HAP-1 (cell line): ENCODE measurements at regions not wholly inside any gene's neighbourhood (a gene's known extent, or its start where the extent isn't known, plus 50 kb on each side); places are given as distances from the start of the nearest gene placed in this dataset.
"Not testable (repeated sequence)": the region's sequence is repeated elsewhere in the genome, so short reads cannot be mapped to it uniquely, and the experiment has no call there.

Experiments
- DNase-seq, 2 experiments: peaks; one replicate each; pipeline ENCODE4 v3.0.0-alpha.2; 2016 to 2020; ENCODE audit warnings: low spot score in 2 of 2
- H3K27me3 ChIP-seq: fragments of 250-450 bp; sonication (Bioruptor Pico); 2 replicates; pipeline ENCODE4 v1.5.1; 2020; ENCODE audit warnings: low read depth, mild to moderate bottlenecking, moderate library complexity
- H3K36me3 ChIP-seq: fragments of 250-450 bp; sonication (Bioruptor Pico); replicated peaks from 2 replicates; pipeline ENCODE4 v1.5.1; 2020; ENCODE audit warnings: mild to moderate bottlenecking
- H3K4me1 ChIP-seq: fragments of 250-450 bp; sonication (Bioruptor Pico); 2 replicates; pipeline ENCODE4 v1.5.1; 2020; ENCODE audit warnings: mild to moderate bottlenecking
- H3K4me3 ChIP-seq: fragments of 250-450 bp; sonication (Bioruptor Pico); 2 replicates; pipeline ENCODE4 v1.5.1; 2020; ENCODE audit warnings: mild to moderate bottlenecking, moderate library complexity
- H3K9me3 ChIP-seq: fragments of 250-450 bp; sonication (Bioruptor Pico); 2 replicates; pipeline ENCODE4 v1.5.1; 2020; ENCODE audit warnings: mild to moderate bottlenecking, moderate library complexity
- in situ Hi-C: fragments of 300-500 bp; cut with MboI; formaldehyde crosslinking; loops from 3 replicates; pipeline ENCODE4 v1.14.3; 2020; ENCODE audit warnings: low sequenced_read_pairs, inconsistent platforms, mixed read lengths

DNA sequence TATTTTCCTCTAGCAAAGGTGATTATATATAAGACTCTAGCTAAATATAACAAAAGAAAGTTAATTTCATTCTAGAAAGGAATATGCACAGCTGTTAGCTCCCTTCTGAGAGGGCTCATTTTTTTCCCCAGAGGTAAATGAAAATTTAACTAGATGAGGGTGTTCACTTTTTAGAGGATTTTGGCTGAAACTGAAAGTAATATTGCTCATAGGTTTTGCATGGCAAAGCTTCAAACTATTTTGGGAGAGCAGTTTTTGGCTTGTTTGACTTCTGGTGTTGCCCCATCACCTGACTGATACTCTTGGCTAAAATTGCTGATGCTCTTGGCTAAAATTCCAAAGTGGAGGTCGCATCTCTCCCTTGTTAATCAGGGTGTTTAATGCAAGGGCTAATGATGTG lies 311.9 kb downstream of the EDEM1 start:
- Histone ChIP-seq H3K4me3 (no peak overlapping the region), H3K9me3 (no peaks in the 10 kb centered on the region)
- DNase-seq, result no peak

DNA sequence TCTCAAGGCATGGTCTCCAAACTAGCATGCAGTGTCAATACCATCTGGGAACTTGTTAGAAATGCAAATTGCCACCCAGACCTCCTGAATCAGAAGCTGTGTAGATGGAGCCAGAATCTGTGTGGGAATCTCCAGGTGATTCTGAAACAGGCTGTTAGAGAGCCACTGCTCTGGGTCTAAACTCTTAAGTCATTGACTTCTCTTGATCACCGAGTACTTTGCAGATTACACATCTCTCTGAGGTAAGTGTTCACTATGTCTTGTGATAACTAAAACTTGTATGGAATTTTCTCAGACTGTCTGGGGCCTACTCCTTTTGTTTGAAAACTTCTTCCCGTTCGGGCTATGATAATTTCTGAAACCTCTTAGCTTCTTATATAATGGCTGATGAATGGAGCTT lies 315.6 kb downstream of the EDEM1 start:
- no peak for DNase-seq
- Histone ChIP-seq H3K9me3 (no peaks in the 10 kb centered on the region), H3K36me3 (no peaks in the 10 kb centered on the region), H3K27me3 (no peaks in the 10 kb centered on the region), H3K4me3 (no peak overlapping the region), H3K4me1 (peaks cover 3% of the 10 kb centered on the region; the same call in 1 of the 2 replicates)
- in situ Hi-C loops, result no loop called here

More for the DNA sequence above, 311.9 kb downstream of the EDEM1 start:
- in situ Hi-C loops, result no loop called here
- H3K27me3 ChIP-seq, result no peaks in the 10 kb centered on the region
- H3K36me3 ChIP-seq, result no peaks in the 10 kb centered on the region
- H3K4me1 ChIP-seq, result peaks cover 3% of the 10 kb centered on the region; the same call in 1 of the 2 replicates

DNA sequence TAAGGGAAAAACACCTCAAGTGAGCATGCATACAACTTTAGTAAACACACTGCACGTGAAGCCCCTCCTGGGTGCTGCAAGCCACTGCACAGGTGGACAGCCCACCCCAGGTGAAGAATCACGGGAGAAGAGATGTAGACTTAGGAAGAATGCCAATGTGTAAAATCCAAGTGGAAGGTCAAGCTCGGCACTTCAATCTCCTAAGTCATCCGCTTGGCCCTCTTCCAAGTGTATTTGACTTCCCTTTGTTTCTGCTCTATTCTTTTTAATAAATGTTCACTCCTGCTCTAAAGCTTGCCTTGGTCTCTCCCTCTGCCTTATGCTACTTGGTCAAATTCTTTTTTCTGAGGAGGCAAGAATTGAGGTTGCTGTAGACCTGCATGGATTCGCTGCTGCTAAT lies 316.6 kb downstream of the EDEM1 start:
- DNase-seq, result no peak
- no peaks in the 10 kb centered on the region for H3K27me3 ChIP-seq
- H3K36me3 ChIP-seq, result no peaks in the 10 kb centered on the region
- H3K4me1 ChIP-seq, result peaks cover 3% of the 10 kb centered on the region; the same call in 1 of the 2 replicates
- no peak overlapping the region for H3K4me3 ChIP-seq
- H3K9me3 ChIP-seq, result no peaks in the 10 kb centered on the region
- in situ Hi-C loops, result no loop called here

DNA sequence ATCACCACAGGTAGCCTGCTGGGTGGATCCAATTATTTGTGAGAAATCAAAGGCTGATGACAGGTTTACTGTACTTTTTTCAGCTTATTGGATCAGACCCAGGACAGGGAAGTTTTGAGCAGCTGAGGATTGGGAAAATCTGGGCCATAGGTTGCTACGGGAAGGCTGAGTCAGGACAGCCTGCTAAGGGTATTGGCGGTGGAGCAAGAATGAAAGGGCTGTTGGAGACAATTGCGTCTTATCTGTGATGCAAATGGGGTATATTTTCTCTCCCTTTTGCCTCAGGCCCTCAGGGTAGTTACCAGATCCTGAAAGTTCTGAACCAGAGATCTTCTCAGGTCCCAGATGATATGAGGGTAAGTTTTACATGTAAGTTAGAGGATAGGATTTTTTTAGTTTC lies 317.7 kb downstream of the EDEM1 start:
- H3K9me3 ChIP-seq, result no peaks in the 10 kb centered on the region
- no peak overlapping the region for H3K4me3 ChIP-seq
- H3K27me3 ChIP-seq, result no peaks in the 10 kb centered on the region
- peaks cover 3% of the 10 kb centered on the region; the same call in 1 of the 2 replicates for H3K4me1 ChIP-seq
- in situ Hi-C loops, result no loop called here
- no peaks in the 10 kb centered on the region for H3K36me3 ChIP-seq
- no peak for DNase-seq

DNA sequence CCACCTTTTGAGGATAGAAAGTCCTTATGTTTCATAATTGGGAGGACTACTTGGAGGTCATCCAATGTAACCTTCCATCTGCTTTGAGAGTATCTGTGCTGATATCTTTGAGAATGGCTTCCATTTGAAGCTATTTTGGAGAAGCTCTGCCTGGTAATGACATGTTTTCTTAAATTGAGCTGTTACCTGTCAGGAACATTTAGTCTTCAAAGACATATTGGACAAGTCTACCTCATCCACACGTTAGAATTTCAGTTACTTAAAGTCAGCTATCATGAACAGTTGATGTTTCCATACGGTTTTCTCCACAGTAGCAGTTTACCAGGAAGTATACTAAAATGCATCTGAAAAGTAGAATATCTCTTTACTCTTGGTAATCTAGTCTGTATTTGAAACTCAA lies 318.5 kb downstream of the EDEM1 start:
- in situ Hi-C loops, result no loop called here
- Histone ChIP-seq H3K4me3 (no peak overlapping the region), H3K36me3 (no peaks in the 10 kb centered on the region)

DNA sequence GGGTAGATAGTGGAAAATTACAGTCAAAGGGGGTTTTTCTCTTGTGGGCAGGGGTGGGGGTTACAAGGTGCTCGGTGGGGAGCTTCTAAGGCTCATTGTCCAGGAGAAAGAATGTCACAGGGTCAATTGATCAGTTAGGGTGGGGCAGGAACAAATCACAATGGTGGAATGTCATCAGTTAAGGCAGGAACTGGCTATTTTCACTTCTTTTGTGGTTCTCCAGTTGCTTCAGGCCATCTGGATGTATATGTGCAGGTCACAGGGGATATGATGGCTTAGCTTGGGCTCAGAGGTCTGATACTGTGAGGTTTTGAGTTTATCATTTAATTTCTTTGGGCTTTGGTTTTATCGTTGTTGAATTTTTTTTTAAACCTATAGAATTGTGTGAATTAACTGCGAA lies 321.4 kb downstream of the EDEM1 start:
- H3K36me3 ChIP-seq, H3K4me3 ChIP-seq, DNase-seq, in situ Hi-C loops, H3K4me1 ChIP-seq, H3K27me3 ChIP-seq, H3K9me3 ChIP-seq: not testable (repeated sequence)

More for the DNA sequence above, 318.5 kb downstream of the EDEM1 start:
- no peaks in the 10 kb centered on the region for H3K27me3 ChIP-seq
- peaks cover 3% of the 10 kb centered on the region; the same call in 1 of the 2 replicates for H3K4me1 ChIP-seq
- no peak for DNase-seq
- H3K9me3 ChIP-seq, result no peaks in the 10 kb centered on the region

DNA sequence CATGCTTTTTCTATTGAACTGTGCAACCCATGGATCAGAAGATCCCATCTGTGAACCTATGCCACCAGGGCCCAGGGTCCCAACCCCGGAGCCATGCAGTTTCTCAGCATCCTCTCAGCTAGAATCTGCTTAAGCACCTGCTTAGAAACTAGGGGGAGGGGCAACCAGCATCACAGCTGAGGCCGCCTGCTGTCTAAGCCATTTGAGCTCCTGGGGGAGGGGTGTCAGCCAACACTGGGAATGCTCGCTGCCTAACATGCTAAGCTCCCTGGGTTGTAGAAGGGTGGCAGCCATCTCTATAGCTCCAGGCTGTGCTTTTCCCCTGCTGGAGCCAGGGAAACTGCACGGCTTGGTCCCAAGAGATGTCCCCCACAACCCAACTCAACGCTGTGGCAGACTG lies 322.8 kb downstream of the EDEM1 start:
- DNase-seq, result no peak
- Histone ChIP-seq H3K36me3 (no peaks in the 10 kb centered on the region), H3K4me3 (no peak overlapping the region), H3K27me3 (no peaks in the 10 kb centered on the region), H3K9me3 (no peaks in the 10 kb centered on the region), H3K4me1 (no peaks in the 10 kb centered on the region)
- in situ Hi-C loops, result no loop called here

DNA sequence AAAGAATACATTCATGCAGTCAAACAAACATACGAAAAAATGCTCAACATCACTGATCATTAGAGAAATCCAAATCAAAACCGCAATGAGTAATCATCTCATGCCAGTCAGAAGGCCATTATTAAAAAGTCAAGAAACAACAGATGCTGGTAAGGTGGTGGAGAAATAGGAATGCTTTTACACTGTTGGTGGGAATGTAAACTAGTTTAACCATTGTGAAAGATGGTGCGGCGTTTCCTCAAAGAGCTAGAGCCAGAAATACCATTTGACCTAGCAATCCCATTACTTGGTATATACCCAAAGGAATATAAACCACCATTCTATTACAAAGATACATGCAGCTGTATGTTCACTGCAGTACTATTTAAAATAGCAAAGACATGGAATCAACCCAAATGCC lies 330.4 kb downstream of the EDEM1 start:
- H3K36me3 ChIP-seq, result no peaks in the 10 kb centered on the region
- no peaks in the 10 kb centered on the region for H3K27me3 ChIP-seq
- DNase-seq, result no peak
- H3K4me1 ChIP-seq, result no peaks in the 10 kb centered on the region
- in situ Hi-C loops, result no loop called here
- H3K9me3 ChIP-seq, result no peaks in the 10 kb centered on the region
- no peak overlapping the region for H3K4me3 ChIP-seq

DNA sequence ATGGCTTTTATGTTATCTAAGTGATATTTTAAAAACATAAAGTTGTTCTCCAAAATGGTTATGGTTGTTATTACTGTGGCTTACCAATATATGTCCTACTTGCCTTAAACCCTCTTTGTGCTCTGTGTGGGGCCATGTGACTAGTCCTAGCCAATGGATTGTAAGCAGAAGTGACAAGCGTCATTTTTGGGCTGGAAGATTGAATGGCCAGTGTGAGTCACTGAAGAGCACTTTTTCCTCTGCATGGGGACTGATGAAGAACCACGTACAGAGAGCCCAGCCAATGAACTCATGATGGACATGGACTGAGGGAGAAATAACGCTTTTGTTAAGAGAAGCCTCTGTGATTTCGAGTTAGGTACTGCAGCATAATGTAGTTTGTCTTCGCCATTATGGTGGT lies 332.7 kb downstream of the EDEM1 start:
- Histone ChIP-seq H3K9me3 (no peaks in the 10 kb centered on the region), H3K4me1 (no peaks in the 10 kb centered on the region), H3K36me3 (no peaks in the 10 kb centered on the region), H3K27me3 (no peaks in the 10 kb centered on the region), H3K4me3 (no peak overlapping the region)
- no peak for DNase-seq
- in situ Hi-C loops, result no loop called here

DNA sequence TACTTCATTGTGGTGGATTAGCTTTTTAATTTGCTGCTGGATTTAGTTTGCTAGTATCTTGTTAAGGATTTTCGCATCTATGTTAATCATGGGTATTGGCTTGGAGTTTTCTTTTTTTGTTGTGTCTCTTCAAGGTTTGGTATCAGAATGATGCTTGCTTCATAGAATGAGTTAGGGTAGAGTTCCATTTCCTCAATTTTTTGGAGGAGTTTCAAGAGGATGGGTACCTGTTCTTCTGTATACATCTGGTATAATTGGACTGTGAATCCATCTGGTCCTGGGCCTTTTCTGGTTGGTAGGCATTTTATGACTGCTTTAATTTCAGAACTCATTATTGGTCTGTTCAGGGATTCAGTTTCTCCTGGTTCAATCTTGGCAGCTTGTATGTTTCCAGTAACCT lies 335.6 kb downstream of the EDEM1 start:
- no peaks in the 10 kb centered on the region for H3K4me1 ChIP-seq
- no peak for DNase-seq
- in situ Hi-C loops, result no loop called here
- no peaks in the 10 kb centered on the region for H3K36me3 ChIP-seq
- no peaks in the 10 kb centered on the region for H3K27me3 ChIP-seq
- no peak overlapping the region for H3K4me3 ChIP-seq
- no peaks in the 10 kb centered on the region for H3K9me3 ChIP-seq

DNA sequence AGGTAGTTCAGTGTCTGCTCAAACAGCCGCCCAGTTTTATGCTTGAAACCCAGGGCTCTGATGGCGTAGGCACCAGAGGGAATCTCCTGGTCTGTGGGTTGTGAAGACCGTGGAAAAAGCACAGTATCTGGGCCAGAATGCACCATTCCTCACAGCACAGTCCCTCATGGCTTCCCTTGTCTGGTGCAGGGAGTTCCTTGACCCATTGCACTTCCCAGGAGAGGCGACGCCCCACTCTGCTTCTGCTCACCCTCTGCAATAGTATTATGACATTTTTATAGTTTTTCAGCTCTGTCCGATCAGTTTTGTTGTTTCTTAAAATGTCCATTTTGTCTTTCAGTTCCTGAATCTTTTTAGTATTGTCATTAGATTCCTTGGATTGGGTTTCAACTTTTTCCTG lies 343.5 kb downstream of the EDEM1 start:
- in situ Hi-C loops, result no loop called here
- DNase-seq, result no peak
- no peaks in the 10 kb centered on the region for H3K4me1 ChIP-seq
- H3K4me3 ChIP-seq, result no peak overlapping the region
- no peaks in the 10 kb centered on the region for H3K36me3 ChIP-seq
- no peaks in the 10 kb centered on the region for H3K27me3 ChIP-seq
- no peaks in the 10 kb centered on the region for H3K9me3 ChIP-seq

DNA sequence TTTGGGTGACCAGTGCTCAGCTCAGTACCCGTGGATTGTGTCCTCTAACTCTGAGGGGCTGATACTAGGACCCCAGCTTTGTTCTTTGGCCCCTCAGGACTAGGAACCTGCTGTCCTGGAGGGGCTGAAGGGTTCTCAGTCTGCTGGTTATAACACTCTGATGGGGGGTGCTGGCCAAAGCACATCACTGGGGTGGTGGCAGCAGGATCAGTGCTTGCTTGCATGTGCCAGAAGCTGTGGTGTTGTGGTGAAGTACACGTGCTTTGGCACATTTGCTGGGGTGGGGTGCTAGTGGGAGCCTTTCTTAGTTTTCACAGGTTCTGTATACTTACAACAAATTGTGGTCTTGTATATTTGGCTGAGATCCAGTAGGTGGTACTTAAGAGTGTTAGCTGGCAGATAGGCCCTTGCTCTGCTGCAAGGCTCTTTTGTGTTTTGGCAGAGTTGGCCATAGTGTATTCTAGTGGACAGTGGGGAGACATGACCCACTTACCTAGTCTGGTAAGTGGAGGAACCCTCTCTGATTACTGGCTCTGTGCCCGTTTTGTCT lies 344.3 kb downstream of the EDEM1 start:
- no peaks in the 10 kb centered on the region for H3K36me3 ChIP-seq
- H3K27me3 ChIP-seq, result no peaks in the 10 kb centered on the region
- no peaks in the 10 kb centered on the region for H3K4me1 ChIP-seq
- in situ Hi-C loops, result no loop called here
- no peak overlapping the region for H3K4me3 ChIP-seq
- DNase-seq, result no peak
- H3K9me3 ChIP-seq, result no peaks in the 10 kb centered on the region

DNA sequence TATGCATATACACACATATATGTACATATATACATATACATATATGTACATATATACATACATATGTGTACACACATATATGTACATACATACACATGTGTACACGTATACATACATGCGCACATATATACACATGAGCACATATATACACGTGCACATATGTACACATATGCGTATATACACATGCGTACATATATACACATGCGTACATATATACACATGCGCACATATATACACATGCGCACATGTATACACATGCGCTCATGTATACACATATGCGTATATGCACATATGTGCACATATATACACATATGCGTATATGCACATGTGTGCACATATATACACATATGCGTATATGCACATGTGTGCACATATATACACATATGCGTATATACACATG lies 353.0 kb downstream of the EDEM1 start:
- Histone ChIP-seq H3K4me3 (no peak overlapping the region), H3K27me3 (no peaks in the 10 kb centered on the region), H3K4me1 (no peaks in the 10 kb centered on the region), H3K9me3 (no peaks in the 10 kb centered on the region; the same call in 1 of the 2 replicates), H3K36me3 (no peaks in the 10 kb centered on the region)
- no peak for DNase-seq
- in situ Hi-C loops, result no loop called here

DNA sequence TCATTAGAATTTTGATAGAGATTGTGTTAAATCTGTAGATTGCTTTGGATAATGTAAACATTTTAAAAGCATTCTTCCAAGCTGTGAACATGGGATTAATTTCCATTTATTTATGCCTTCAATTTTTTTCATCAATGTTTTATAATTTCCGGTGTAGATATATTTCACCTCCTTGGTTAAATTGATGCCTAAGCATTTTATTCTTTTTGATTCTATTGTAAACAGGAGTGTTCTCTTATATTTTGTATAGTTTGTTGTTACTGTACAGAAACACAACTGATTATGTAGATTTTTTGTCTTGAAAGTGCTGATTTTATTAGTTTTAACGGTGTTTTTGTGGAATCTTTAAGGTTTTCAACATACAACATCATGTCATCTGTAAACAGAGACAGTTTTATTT lies 355.0 kb downstream of the EDEM1 start:
- no peaks in the 10 kb centered on the region for H3K4me1 ChIP-seq
- no peaks in the 10 kb centered on the region; the same call in 1 of the 2 replicates for H3K9me3 ChIP-seq
- in situ Hi-C loops, result no loop called here
- no peaks in the 10 kb centered on the region for H3K27me3 ChIP-seq
- H3K4me3 ChIP-seq, result no peak overlapping the region
- DNase-seq, result no peak
- H3K36me3 ChIP-seq, result no peaks in the 10 kb centered on the region

DNA sequence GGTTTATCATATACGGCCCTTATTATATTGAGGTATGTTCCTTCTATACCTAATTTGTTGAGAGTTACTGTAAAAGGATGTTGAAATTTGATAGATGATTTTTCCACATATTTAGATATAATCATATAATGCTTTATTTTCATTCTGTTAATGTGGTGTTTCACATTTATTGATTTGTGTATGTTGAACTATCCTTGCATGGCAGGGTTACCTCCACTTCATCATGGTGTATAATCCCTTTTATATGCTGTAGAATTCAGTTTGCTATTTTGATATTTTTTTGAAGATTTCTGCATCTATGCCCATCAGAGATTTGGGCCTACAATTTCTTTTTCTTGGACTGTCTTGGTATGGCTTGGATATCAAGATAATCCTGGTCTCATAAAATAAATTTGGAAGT lies 355.5 kb downstream of the EDEM1 start:
- DNase-seq, result no peak
- Histone ChIP-seq H3K36me3 (no peaks in the 10 kb centered on the region), H3K9me3 (no peaks in the 10 kb centered on the region; the same call in 1 of the 2 replicates), H3K4me1 (no peaks in the 10 kb centered on the region), H3K4me3 (no peak overlapping the region), H3K27me3 (no peaks in the 10 kb centered on the region)
- in situ Hi-C loops, result no loop called here
